ENCODE measurements at regions not wholly inside any gene's neighbourhood (a gene's known extent, or its start where the extent isn't known, plus 50 kb on each side); places are given as distances from the start of the nearest gene placed in this dataset.

DNA sequence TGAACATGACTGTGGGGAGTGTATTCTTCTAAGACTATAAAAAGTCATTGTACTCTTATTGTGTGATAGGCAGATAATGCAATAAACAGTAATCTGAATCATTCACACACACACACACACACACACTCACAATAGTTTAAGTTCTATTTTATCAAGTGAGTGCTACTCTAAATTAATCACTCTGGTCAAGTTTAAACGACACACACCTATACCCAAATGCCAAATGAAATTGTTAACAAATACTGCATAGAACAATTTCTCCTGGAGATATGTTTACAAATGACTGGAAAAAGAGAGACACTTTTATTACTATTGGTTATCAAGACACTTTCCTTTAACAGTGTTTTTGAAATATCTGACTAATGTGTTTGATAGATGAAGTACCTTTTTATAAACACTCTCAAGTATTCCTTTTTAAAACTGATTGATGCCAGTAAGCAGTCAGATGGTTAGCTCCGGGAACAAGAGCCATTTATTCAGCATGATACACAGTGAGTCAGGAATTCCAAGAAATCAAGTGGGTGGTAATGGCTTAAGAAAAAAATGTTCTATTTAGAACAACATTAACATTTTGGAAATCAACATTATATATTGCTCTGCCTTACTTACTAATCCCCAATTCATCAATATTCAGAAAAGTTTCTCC lies 521.6 kb upstream of the ST8SIA4 start:
- Histone ChIP-seq H3K4me3 (replicated peaks; ENCODE audit: low read depth, low read length) (no peak overlapping the region), H3K36me3 (ENCODE audit: control insufficient read depth, insufficient read depth, low read length) (no peaks in the 10 kb centered on the region), H3K27me3 (replicated peaks; ENCODE audit: control insufficient read depth, insufficient read depth, low read length) (no peaks in the 10 kb centered on the region)
- no peak for DNase-seq (ENCODE audit: extremely low read depth, insufficient read length)
- TF ChIP-seq, protein P1, sequence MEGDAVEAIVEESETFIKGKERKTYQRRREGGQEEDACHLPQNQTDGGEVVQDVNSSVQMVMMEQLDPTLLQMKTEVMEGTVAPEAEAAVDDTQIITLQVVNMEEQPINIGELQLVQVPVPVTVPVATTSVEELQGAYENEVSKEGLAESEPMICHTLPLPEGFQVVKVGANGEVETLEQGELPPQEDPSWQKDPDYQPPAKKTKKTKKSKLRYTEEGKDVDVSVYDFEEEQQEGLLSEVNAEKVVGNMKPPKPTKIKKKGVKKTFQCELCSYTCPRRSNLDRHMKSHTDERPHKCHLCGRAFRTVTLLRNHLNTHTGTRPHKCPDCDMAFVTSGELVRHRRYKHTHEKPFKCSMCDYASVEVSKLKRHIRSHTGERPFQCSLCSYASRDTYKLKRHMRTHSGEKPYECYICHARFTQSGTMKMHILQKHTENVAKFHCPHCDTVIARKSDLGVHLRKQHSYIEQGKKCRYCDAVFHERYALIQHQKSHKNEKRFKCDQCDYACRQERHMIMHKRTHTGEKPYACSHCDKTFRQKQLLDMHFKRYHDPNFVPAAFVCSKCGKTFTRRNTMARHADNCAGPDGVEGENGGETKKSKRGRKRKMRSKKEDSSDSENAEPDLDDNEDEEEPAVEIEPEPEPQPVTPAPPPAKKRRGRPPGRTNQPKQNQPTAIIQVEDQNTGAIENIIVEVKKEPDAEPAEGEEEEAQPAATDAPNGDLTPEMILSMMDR (IDR thresholded peaks at IDR 0.05; ENCODE audit: insufficient read depth, low read length, poor library complexity, severe bottlenecking): no peak

GRCh38 chr5:101418713-101419118 lies 515.6 kb upstream of the ST8SIA4 start:
- H3K4me3 ChIP-seq (replicated peaks; ENCODE audit: low read depth, low read length): no peak overlapping the region
- DNase-seq (ENCODE audit: extremely low read depth, insufficient read length): no peak
- no peaks in the 10 kb centered on the region for H3K27me3 ChIP-seq (replicated peaks; ENCODE audit: control insufficient read depth, insufficient read depth, low read length)
- no peaks in the 10 kb centered on the region for H3K36me3 ChIP-seq (ENCODE audit: control insufficient read depth, insufficient read depth, low read length)
- TF ChIP-seq, protein P1 (IDR thresholded peaks at IDR 0.05; ENCODE audit: insufficient read depth, low read length, poor library complexity, severe bottlenecking): no peak

GRCh38 chr5:101404531-101404930 lies 501.4 kb upstream of the ST8SIA4 start:
- no peaks in the 10 kb centered on the region for H3K36me3 ChIP-seq (ENCODE audit: control insufficient read depth, insufficient read depth, low read length)
- TF ChIP-seq, protein P1 (IDR thresholded peaks at IDR 0.05; ENCODE audit: insufficient read depth, low read length, poor library complexity, severe bottlenecking): no peak
- H3K4me3 ChIP-seq (replicated peaks; ENCODE audit: low read depth, low read length): no peak overlapping the region
- no peak for DNase-seq (ENCODE audit: extremely low read depth, insufficient read length)
- no peaks in the 10 kb centered on the region for H3K27me3 ChIP-seq (replicated peaks; ENCODE audit: control insufficient read depth, insufficient read depth, low read length)

GRCh38 chr5:101393795-101394450 lies 490.8 kb upstream of the ST8SIA4 start:
- H3K27me3 ChIP-seq (replicated peaks; ENCODE audit: control insufficient read depth, insufficient read depth, low read length): no peaks in the 10 kb centered on the region
- no peak for DNase-seq (ENCODE audit: extremely low read depth, insufficient read length)
- no peaks in the 10 kb centered on the region for H3K36me3 ChIP-seq (ENCODE audit: control insufficient read depth, insufficient read depth, low read length)
- TF ChIP-seq, protein P1 (IDR thresholded peaks at IDR 0.05; ENCODE audit: insufficient read depth, low read length, poor library complexity, severe bottlenecking): no peak
- H3K4me3 ChIP-seq (replicated peaks; ENCODE audit: low read depth, low read length): no peak overlapping the region

GRCh38 chr5:101390151-101390908 lies 487.2 kb upstream of the ST8SIA4 start:
- Histone ChIP-seq H3K4me3 (replicated peaks; ENCODE audit: low read depth, low read length) (no peak overlapping the region), H3K36me3 (ENCODE audit: control insufficient read depth, insufficient read depth, low read length) (no peaks in the 10 kb centered on the region), H3K27me3 (replicated peaks; ENCODE audit: control insufficient read depth, insufficient read depth, low read length) (no peaks in the 10 kb centered on the region)
- no peak for DNase-seq (ENCODE audit: extremely low read depth, insufficient read length)
- TF ChIP-seq, protein P1 (IDR thresholded peaks at IDR 0.05; ENCODE audit: insufficient read depth, low read length, poor library complexity, severe bottlenecking): peak; percentile 44

All from GM06990 (cell line).